GM12865 (cell line): ENCODE measurements at regions not wholly inside any gene's neighbourhood (a gene's known extent, or its start where the extent isn't known, plus 50 kb on each side); places are given as distances from the start of the nearest gene placed in this dataset.

Source experiments
- DNase-seq: peaks from one replicate; pipeline ENCODE4 v3.0.0; 2010; ENCODE audit warnings: low read depth
- H3K4me3 ChIP-seq: 2 replicates; pipeline ENCODE4 v1.5.1; 2011; ENCODE audit warnings: mild to moderate bottlenecking, low read depth, low read length, control low read depth
- CTCF ChIP-seq: IDR thresholded peaks from 2 replicates; pipeline ENCODE4 v1.5.1; 2011; ENCODE audit warnings: low read length, control low read depth, low read depth, inconsistent platforms; ENCODE audit not compliant: insufficient read depth; ENCODE audit errors: missing control alignments

- H3K4me3 ChIP-seq, result no peak overlapping the region
- DNase-seq, result no peak
- TF ChIP-seq CTCF, result no peak
Measured at GRCh38 chr14:54230645-54231044, 166.2 kb upstream of the CDKN3 start.

- H3K4me3 ChIP-seq, result no peak overlapping the region
- DNase-seq, result no peak
- TF ChIP-seq CTCF, result no peak
Measured at GRCh38 chr14:54232735-54233134, 164.1 kb upstream of the CDKN3 start.

- no peak for DNase-seq
- no peak for TF ChIP-seq CTCF
Measured at GRCh38 chr14:54241517-54241916, 155.3 kb upstream of the CDKN3 start.

GRCh38 chr14:54251356-54251755 lies 145.5 kb upstream of the CDKN3 start:
- no peak overlapping the region for H3K4me3 ChIP-seq
- no peak for DNase-seq

More at GRCh38 chr14:54241517-54241916, 155.3 kb upstream of the CDKN3 start:
- no peak overlapping the region for H3K4me3 ChIP-seq

GRCh38 chr14:54252072-54252730 lies 144.6 kb upstream of the CDKN3 start:
- TF ChIP-seq CTCF, result no peak
- no peak for DNase-seq
- H3K4me3 ChIP-seq, result no peak overlapping the region

More at GRCh38 chr14:54251356-54251755, 145.5 kb upstream of the CDKN3 start:
- TF ChIP-seq CTCF, result no peak

GRCh38 chr14:54253195-54253947 lies 143.4 kb upstream of the CDKN3 start:
- TF ChIP-seq CTCF, result no peak
- peak; percentile 48 for DNase-seq
- no peak overlapping the region for H3K4me3 ChIP-seq
